ENCODE measurements at regions not wholly inside any gene's neighbourhood (a gene's known extent, or its start where the extent isn't known, plus 50 kb on each side); places are given as distances from the start of the nearest gene placed in this dataset.
"Not testable (repeated sequence)": the region's sequence is repeated elsewhere in the genome, so short reads cannot be mapped to it uniquely, and the experiment has no call there.

DNA sequence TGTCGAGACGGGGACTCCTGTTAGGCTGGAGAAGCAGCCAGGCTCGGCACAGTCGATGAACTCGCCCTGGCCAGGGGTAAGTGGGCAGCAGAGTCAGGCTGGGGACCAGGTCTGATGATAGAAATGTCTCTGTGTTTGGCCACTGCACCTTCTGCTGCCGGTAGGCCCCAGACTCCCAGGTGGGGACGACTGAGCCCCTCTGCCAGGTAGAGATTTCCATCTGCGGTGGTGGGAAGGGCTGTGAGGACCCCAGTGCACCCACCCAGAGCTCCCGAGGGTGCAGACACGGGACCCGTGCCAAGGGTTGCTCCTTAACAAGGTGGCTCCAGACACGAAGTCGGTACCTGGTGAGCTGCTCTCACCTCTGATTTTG lies 862.5 kb downstream of the TBC1D22A start:
- DNase-seq (ENCODE audit: low read depth in 2 of 2): no peak

DNA sequence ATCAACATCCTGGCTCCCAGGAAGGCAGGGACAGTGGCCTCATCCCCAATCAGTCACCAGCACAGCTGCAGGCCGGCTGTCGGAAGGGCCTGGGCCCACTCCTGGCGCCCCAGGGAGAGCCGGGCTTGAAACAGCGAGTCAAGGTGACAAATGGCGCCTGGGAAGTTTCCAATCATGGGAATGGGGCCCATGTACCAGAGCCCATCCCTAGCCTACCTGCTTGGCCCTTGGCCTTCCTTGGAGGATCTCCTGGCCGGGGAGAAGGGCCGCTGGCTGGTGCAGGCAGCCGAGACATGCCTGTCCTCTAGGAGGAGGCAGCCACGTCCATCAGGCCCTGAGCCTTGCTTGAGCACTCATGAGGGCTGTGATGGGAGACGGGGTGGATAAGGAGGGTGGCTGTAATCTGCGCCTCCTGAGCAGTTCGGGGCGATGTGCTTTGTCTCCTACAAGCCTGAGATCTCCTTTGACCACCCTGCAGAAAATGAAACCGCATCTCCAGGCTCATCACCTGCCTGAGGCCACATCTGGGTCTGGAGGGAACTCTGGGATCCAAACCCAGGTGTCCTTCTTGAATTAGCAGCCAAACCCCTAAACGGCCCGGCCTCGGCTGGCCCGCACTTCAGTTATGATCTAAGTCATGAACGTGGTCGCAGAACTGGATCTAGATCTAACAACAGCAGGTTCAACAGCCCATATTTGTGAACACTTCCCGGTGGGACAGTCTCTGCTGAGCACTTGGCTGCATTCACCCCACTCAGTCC lies 862.0 kb downstream of the TBC1D22A start:
- DNase-seq (ENCODE audit: low read depth in 2 of 2): no peak

DNA sequence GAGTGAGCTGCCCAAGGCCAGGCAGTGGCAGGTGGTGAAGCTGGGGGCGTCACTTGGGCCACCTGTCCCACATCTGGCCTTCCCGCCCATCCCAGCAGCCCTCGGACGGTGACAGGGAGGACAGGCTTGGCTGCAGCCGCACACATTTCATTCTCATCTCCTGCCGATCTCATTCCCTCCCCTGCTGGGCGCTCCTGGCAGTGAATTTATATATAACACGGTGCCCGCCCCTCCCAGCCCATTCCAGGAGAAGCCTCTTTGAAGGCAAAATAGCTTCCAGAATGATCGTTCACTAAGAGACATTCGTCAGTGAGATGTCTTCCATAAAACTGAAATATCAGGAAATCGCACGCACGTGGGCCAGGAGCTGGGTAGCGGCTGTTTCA lies 861.3 kb downstream of the TBC1D22A start:
- no peak for DNase-seq (ENCODE audit: low read depth in 2 of 2)

DNA sequence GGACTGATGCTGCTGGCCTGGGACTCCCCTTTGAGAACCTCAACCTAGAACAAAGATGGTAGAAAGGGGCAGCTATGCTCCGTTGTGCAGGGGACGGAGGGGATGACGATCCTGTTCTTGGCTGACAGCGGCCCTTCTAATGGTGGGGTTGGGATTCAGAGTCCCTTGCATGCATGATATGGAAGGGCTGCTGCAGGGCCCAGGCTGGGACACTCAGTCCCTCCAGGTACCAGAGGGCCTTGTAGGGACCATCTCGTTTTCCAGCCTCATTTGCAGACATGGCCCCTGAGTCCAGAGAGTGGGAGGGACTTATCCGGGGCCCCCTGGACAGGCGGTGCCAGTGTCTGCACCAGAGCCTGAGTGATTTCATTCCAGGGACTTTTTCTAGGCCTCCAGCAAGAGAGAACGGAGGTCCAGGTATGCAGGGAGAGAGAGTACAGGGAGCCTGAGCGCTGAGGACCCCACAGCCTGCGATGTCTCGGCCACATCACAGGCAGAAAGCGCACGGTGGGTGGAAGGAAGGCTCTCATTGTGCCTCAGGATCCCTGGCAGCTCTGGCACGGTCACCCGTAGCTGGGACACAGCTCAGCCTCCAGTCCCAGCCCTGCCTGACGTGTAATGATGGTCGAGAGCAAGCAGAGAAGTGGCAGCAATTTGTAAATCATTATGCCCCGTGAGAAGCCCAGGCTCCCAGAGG lies 860.8 kb downstream of the TBC1D22A start:
- DNase-seq (ENCODE audit: low read depth in 2 of 2): no peak

DNA sequence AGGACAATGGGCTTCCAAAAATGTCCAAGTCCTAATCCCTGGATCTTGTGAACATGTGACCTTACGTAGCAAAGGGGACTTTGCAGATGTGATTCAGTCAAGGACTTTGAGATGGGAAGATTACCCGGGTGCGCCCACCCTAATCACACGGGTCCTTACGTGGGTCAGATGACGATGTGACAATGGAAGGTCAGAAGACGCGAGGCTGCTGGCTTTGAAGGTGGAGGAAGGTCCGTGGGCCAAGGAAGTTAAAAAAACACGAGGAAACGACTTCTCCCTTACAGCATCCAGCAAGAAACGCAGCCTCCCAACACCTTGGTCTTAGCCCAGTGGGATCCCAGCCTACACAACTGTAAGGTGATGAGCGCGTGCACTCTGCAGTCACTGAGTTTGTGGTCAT lies 860.1 kb downstream of the TBC1D22A start:
- no peak for DNase-seq (ENCODE audit: low read depth in 2 of 2)

DNA sequence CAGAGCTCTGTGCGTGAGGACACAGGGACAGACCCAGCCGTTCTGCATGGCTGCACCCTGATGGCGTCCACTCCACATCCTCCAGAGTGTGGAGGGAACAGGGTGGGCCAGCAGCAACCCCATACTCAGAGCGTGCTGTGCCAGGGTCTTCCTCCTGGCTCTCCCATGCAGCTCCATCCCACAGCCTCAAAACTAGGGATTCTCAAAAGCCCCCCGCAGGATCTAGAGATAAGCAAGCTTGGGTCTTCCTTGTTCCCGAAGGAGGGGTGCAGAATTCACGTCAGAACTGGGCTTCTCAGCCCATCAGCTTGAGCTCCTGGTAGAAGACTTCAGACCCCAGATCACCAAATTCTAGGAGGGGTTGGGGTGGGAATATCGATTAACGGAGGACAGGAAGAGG lies 858.8 kb downstream of the TBC1D22A start:
- no peak for DNase-seq (ENCODE audit: low read depth in 2 of 2)

DNA sequence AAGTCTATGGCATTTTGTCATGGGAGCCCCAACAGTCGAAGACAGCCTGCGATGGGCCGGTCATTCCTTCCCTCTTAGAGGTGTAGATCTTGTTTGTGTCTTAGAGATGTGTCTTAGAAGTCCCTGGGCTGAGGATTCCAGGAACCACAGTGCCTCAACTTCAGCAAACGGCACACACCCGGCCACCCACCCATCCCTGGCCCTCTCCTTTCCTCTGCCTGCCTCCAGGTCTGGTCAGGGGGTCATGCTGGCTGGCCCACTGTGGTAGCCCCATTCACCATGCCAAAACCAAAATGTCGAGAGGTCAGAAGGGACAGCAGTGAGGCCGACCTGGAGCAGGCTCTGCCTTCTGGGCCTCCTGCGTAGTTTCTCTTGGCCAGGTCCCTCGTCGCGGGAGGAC lies 857.9 kb downstream of the TBC1D22A start:
- DNase-seq (ENCODE audit: low read depth in 2 of 2): no peak

DNA sequence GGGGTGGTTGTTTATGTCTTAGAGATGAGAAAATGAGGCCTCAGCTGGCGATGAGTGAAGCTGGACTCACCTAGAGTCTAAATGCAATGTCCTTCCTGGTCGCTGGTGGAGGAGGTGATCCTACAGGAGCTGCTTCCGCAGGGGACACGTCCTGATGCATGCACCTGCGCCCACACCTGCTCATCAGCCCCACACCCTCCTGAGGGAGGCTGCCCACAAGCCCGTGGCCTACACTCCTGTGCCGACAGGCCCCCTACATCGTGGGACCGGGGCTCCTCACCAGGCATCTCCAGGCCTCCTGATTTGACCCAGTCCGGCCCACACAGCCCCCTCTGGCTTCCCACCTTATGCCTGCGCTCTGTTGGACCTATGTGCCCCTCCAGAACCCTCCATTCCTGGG lies 857.2 kb downstream of the TBC1D22A start:
- no peak for DNase-seq (ENCODE audit: low read depth in 2 of 2)

DNA sequence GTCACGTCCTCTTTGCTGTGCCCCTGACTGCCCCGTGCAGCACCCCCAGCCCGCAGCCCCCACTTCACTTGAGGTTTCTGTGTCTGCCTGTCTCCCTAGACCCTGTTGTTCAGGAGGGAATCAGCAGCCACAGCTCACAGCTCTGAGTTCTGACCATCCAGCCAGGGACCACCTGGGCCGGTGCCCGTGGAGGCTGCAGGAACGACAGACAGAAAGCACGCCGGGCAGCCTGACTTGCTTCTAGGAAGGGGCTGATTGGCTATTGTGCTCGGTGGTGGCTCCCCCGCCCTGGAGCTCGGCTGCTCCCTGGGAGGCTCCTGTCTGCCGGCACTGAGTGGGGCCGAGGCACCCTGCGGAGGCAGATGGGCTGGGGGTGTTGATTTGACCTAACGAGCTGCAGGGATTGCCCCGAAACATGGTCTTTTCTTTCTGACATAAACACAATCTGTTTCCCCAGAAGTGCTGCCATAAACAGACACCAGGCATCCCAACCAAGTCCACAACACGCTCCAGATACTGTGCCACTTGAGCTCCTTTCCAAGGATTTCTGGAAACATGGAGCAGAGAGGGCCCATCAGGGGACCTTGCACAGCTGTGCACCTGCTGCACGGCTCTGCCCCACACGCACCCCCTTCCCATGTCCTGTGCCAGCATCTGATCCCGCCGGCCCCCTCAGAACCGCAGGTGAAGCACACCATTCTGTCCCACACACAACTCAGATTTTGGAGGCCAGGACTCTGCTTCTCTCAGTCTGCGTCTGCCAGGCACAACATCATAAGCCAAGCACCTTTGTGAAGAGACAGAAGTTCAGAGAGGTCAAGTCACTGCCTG lies 855.9 kb downstream of the TBC1D22A start:
- DNase-seq (ENCODE audit: low read depth in 2 of 2): no peak

DNA sequence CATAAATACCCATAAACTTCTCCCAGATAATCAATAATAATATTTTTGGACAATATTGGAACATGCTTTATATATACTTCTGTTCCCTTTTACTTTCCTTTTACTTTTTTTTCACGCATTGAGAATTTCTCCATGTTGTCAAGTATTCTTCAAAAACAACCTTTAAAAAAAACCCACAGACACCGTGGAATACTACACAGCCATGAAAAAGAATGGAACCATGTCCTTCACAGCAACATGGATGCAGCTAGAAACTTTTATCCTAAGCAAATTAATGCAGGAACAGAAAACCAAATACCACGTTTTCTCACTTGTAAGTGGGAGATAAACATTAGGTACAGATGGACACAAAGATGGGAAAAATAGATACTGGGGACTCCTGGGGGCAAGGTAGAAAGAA lies 854.7 kb downstream of the TBC1D22A start:
- DNase-seq (ENCODE audit: low read depth in 2 of 2): no peak

DNA sequence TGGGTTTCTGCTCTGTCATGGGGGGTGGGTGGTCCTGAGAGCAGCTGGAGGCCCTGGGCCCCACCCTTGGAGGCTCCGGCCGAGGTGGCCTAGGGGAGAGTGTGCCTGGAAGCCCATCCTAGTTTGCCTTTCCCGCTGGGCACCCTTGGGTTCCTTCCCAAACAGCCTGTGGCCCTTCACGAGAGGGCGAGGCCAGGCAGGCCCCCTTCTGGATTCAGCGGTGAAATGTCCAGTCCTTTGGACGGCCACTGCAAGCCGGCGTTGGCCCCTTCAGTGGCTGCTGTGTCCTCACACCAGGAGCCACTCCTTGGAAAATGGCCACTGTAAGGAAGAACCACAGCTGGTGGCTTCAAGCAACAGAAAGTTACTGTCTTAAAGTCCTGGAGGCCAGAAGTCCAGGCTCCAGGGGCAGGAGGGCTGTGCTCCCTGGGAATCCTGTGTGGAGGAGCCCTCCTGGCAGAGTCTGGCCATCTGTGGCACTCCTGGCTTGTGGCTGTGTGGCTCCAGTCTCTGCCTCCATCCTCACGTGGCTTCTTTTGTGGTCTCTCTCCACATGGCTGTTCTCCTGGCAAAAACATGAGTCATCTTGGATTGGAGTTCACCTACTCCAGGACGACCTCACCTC lies 854.1 kb downstream of the TBC1D22A start:
- DNase-seq (ENCODE audit: low read depth in 2 of 2): no peak

DNA sequence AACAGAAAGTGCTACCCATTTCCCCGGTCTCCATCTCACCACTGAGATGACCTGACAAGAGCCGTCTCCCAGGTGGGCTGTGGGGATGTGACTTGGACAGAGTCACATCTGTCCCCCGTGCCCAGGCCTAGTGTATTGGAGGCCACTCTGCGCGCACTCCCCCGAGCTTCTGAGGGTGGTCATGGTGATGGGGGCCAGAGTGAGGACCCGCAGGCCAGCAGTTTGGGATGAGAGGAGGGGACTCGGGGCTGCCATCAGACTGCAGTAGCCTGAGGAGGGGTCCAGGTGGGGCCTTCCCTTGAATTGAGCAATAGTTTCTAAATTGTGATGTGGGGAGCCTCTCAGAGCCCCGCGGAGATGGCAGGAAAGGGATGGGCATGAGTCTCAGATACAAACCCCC lies 852.6 kb downstream of the TBC1D22A start:
- no peak for DNase-seq (ENCODE audit: low read depth in 2 of 2)

DNA sequence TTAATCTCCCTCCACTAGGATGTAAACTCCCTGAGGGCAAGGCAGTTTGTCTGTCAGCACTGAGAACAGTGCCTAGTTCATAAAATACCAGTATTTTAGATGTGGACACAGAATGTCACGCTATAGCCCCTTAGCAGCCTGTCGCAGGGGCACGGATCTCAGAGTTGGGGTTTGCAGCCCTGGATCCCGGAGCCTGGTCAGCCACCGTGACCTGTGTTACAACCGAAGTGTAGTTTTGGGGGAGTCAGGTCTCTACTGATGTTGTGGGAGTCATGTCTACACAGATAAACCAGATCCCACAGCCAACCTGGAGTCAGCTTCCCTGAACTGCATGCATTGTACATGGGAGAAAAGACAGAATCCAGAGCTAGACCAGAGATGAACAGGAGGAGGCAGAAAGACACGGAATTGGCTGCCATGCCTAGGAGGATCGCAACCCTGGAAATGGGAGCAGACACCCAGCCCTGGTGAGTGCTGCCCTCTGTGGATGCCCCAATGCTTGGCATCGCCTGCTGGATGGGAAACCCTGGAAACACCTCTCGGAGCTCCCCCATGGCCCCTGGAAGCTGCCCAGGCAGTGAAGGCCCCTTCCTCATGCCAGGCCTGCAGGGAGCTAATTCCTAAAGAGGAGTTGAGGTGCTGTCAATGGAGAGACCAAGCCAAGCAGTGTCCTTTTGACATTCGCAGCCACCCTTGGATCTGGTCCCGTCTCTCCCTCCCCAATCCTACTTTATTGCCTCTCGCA lies 851.3 kb downstream of the TBC1D22A start:
- no peak for DNase-seq (ENCODE audit: low read depth in 2 of 2)

DNA sequence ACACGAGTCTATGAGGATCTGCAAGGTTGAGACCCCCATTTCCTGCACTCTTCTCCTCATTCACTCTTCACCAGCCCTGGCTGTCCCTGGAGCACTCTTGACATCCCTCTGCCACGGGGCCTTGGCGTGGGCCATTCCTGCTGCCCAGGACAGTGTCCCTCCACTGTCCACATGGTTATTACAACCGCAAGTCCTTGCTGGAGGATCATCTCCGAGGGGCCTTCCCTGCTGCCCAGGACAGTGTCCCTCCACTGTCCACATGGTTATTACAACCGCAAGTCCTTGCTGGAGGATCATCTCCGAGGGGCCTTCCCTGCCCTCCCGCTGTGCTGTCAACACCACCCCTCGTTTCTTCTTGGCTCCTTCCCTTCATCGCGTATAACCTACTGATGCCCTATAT lies 850.7 kb downstream of the TBC1D22A start:
- not testable (repeated sequence) for DNase-seq (ENCODE audit: low read depth in 2 of 2)

DNA sequence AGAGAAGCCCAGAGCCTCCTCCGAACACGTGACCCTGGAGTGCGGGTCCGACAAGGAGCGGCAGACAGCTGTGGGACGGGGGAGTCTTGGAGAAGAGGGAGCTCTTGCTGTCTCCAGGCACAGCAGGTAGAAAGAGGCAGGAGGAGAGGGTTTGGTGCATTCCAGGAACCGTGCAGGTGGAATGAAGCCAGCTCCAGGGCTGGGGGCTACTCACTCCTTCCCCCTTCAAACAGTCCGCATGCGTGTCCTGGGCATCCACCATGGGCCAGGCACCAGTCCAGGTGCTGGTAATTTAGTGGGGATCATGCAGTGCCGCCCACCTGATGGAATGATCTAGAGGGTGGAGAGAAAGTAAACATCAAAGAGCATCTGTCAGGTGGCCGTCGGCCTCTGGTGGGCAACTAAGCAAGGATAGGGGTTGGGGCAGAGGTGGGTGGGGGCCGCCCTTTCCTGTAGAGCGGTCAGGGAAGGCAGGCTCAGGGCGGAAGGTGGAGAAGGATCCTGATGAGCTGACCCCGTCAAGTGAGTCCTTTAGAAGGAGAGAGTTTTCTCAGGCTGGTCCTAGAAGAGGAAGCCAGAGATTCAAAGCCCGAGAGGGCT lies 850.0 kb downstream of the TBC1D22A start:
- DNase-seq (ENCODE audit: low read depth in 2 of 2): no peak

DNA sequence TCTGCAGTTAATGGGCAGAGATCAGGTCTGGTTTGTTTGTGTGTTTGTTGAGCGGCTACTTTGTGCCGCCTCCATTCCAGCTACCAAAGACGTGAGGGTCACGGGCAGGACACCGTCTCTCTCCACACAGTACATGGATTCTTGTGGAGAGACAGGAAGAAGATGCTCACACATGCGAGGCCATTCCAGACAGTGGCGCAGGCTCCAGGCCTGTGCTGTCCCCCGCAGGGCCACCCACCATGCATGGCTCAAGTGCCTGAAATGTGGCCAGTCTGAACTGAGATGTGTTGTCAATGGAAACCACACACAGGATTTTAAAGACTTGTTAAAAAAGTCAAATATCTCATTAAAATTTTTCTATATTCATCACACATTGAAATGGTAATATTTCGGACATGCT lies 848.3 kb downstream of the TBC1D22A start:
- no peak for DNase-seq (ENCODE audit: low read depth in 2 of 2)

DNA sequence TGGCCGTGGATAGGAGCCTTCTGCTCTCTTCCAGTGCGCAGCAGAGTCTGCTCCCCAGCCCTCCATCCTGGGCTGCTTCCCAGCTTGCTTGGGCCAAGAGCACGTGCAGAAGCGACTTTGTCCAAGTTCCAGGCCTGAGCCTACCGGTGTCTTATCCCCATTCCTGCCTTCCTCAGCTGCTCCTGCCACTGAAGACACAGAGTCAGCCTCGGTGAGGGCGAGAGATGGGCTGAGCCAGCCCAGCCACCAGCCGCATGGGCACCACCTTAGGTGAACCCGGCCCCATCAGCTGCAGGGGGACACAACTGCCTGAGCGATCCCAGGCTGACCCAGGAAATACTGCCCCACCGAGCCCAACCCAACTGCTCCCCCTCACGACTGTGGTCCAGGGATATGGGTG lies 847.8 kb downstream of the TBC1D22A start:
- DNase-seq (ENCODE audit: low read depth in 2 of 2): no peak

DNA sequence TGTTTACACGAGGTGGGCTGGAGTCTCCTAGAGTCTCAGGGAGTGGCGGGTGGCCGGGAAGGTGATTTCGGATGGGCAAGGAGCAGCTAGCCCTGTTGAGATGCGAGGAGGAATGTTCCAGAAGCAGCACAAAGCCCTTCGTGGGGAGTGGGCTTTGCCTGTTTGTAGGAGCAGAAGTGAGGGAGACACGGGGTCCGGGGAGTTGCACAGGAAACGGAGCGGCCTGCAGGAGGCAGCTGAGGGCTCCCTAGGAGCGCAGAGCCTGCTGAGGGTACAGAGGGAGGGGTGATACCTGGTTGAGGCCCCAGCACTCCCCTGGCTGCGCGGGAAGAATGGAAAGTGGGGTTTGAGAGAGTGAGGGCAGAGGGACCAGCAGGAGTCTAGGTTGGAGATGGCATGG lies 847.2 kb downstream of the TBC1D22A start:
- no peak for DNase-seq (ENCODE audit: low read depth in 2 of 2)

DNA sequence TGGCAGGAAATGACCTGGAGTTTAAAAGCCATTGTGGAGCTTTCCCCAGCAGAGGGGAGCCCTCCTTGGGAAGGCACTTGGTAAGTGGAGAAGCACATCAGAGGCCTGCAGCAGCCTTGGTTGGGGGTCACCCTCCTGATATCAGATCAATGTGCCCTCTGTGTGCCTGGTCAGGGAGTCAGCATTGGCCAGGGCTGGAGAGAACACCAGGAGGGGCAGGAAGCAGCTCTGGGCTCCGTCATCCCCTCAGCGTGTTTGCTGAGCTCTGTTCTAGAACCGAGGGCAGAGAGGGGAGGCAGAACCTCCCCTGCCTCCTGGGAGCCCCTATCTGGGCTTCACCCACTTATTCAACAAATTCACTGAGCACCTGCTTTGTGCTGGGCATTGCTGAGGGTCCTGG lies 846.0 kb downstream of the TBC1D22A start:
- no peak for DNase-seq (ENCODE audit: low read depth in 2 of 2)

DNA sequence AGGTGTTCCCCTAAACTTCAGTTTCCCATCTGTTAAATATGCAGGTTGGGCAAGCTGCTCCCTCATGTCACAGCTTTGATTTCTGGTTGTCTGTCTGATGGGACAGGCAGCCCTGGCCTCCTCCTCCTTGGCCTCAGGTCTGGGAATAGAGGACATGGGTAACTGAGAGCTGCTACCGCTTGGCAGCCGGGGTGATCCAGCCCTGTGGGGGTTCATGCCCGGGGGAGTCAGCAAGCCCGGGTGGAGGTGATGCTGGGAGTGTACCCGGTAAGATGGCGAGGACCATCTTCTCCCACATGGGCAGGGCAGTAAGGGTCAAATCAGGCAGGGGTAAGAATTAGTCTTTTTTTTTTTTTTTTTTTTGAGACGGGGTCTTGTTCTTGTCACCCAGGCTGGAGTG lies 845.0 kb downstream of the TBC1D22A start:
- no peak for DNase-seq (ENCODE audit: low read depth in 2 of 2)

DNA sequence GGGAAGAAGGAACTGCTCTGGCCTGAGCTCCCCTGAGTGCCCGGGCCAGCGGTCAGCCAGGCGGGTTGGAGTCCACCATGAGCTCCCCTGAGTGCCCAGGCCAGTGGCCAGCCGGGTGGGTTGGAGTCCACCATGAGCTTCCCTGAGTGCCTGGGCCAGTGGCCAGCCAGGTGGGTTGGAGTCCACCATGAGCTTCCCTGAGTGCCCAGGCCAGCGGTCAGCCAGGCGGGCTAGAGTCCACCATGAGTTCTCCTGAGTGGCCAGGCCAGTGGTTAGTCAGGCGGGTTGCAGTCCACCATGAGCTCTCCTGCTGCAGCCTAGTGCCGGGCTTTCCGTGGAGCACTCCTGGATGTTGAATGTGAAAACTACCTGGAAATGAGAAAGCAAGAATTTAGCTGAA lies 844.0 kb downstream of the TBC1D22A start:
- DNase-seq (ENCODE audit: low read depth in 2 of 2): no peak
